Stimulated activated CD4-positive, alpha-beta T cell treated with anti-CD3 and anti-CD28 coated beads, TNF-alpha, amount 100 ng/mL, for 4 hours (primary cell): ENCODE measurements at regions not wholly inside any gene's neighbourhood (a gene's known extent, or its start where the extent isn't known, plus 50 kb on each side); places are given as distances from the start of the nearest gene placed in this dataset.

ENCODE experiments used
- DNase-seq, 3 experiments: peaks; one replicate each; pipeline ENCODE4 v3.0.0-alpha.2; 2020; ENCODE audit warnings: low read depth in 3 of 3

- DNase-seq, result no peak
Observed at GRCh38 chr9:99699396-99699795, 122.3 kb upstream of the NR4A3 start.

- DNase-seq, result no peak
Observed at GRCh38 chr9:99712214-99712613, 109.5 kb upstream of the NR4A3 start.

GRCh38 chr9:99713838-99714306 is 107.8 kb upstream of the NR4A3 start:
- no peak for DNase-seq

- no peak for DNase-seq
Observed at GRCh38 chr9:99718631-99719030, 103.1 kb upstream of the NR4A3 start.

- no peak for DNase-seq
Observed at GRCh38 chr9:99720455-99721050, 101.1 kb upstream of the NR4A3 start.

GRCh38 chr9:99721898-99722297 is 99.8 kb upstream of the NR4A3 start:
- no peak for DNase-seq

GRCh38 chr9:99722877-99723276 is 98.8 kb upstream of the NR4A3 start:
- DNase-seq, result no peak

GRCh38 chr9:99724640-99725039 is 97.0 kb upstream of the NR4A3 start:
- DNase-seq, result no peak

- DNase-seq, result no peak
Observed at GRCh38 chr9:99725852-99726251, 95.8 kb upstream of the NR4A3 start.

- no peak for DNase-seq
Observed at GRCh38 chr9:99726758-99727157, 94.9 kb upstream of the NR4A3 start.

- no peak for DNase-seq
Observed at GRCh38 chr9:99730062-99730461, 91.6 kb upstream of the NR4A3 start.

GRCh38 chr9:99731950-99732349 is 89.7 kb upstream of the NR4A3 start:
- no peak for DNase-seq

GRCh38 chr9:99732715-99733114 is 89.0 kb upstream of the NR4A3 start:
- no peak for DNase-seq

- no peak for DNase-seq
Observed at GRCh38 chr9:99735041-99735440, 86.6 kb upstream of the NR4A3 start.

- DNase-seq, result no peak
Observed at GRCh38 chr9:99736291-99736690, 85.4 kb upstream of the NR4A3 start.

GRCh38 chr9:99737649-99738048 is 84.0 kb upstream of the NR4A3 start:
- DNase-seq, result no peak

GRCh38 chr9:99743006-99743405 is 78.7 kb upstream of the NR4A3 start:
- DNase-seq, result no peak

- DNase-seq, result no peak
Observed at GRCh38 chr9:99743455-99743854, 78.2 kb upstream of the NR4A3 start.

GRCh38 chr9:99744132-99744531 is 77.6 kb upstream of the NR4A3 start:
- no peak for DNase-seq

- DNase-seq, result no peak
Observed at GRCh38 chr9:99745085-99745484, 76.6 kb upstream of the NR4A3 start.

- DNase-seq, result no peak
Observed at GRCh38 chr9:99746406-99746805, 75.3 kb upstream of the NR4A3 start.

- no peak for DNase-seq
Observed at GRCh38 chr9:99748266-99748665, 73.4 kb upstream of the NR4A3 start.

GRCh38 chr9:99748676-99749075 is 73.0 kb upstream of the NR4A3 start:
- DNase-seq, result no peak

- DNase-seq, result no peak
Observed at GRCh38 chr9:99749641-99750040, 72.0 kb upstream of the NR4A3 start.
